ENCODE measurements at regions not wholly inside any gene's neighbourhood (a gene's known extent, or its start where the extent isn't known, plus 50 kb on each side); places are given as distances from the start of the nearest gene placed in this dataset.

DNA sequence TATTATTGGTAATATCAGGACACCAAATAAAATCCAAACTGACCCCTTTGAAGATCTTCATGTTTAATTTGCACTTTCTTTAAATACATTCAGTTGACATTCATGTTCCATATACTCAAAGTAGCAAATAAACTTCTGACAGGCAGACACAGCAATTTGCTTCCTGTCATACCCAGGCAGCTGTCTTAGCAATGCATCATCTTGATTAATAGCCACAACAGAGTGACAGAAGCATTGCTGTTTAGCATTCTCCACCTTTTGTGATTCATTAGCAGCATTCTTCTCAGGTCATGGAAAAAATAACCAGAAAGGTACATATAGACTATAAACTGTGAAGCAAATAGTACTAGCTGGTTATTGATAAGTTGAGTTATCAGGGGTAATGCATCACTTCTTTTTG, 366.8 kb downstream of the CYLC2 start:
- H3K4me3 ChIP-seq (ENCODE audit: low read length in 2 of 2) = no peak overlapping the region
- H2BK15ac ChIP-seq (ENCODE audit: low read length) = no peak overlapping the region
- no peak overlapping the region for H3K4ac ChIP-seq (ENCODE audit: low read length)
- no peak overlapping the region for H2AFZ ChIP-seq (ENCODE audit: low read length)
- H3K27me3 ChIP-seq (ENCODE audit: control insufficient read depth in 3 of 3, insufficient read depth in 3 of 3, low read depth in 1 of 3, low read length in 3 of 3) = no peaks in the 10 kb centered on the region
- no peak overlapping the region for H2BK120ac ChIP-seq (ENCODE audit: low read depth, low read length)
- H4K91ac ChIP-seq (ENCODE audit: low read depth, low read length, poor library complexity) = no peak overlapping the region
- no peak overlapping the region for H3K27ac ChIP-seq (replicated peaks; ENCODE audit: low read length)
- H2AK5ac ChIP-seq (ENCODE audit: low read depth, low read length) = no peak overlapping the region
- no peaks in the 10 kb centered on the region for H3K79me1 ChIP-seq (ENCODE audit: low read depth, low read length)
- DNase-seq (ENCODE audit: low spot score) = no peak
- H3K9ac ChIP-seq (ENCODE audit: low read depth, low read length, poor library complexity) = no peak overlapping the region
- no peaks in the 10 kb centered on the region for H3K4me1 ChIP-seq (ENCODE audit: control insufficient read depth in 2 of 2, insufficient read depth in 1 of 2, low read depth in 1 of 2, low read length in 2 of 2)
- H3K36me3 ChIP-seq (replicated peaks in 1 of 2; ENCODE audit: control insufficient read depth in 2 of 2, insufficient read depth in 2 of 2, low read length in 2 of 2) = no peaks in the 10 kb centered on the region
- no peaks in the 10 kb centered on the region for H3K9me3 ChIP-seq (replicated peaks in 1 of 2; ENCODE audit: control insufficient read depth in 2 of 2, insufficient read depth in 1 of 2, low read depth in 1 of 2, low read length in 2 of 2)
- no peak overlapping the region for H2BK12ac ChIP-seq (ENCODE audit: low read length)
- H3K18ac ChIP-seq (ENCODE audit: low read length) = no peak overlapping the region
- H3K23ac ChIP-seq (ENCODE audit: low read depth, low read length, poor library complexity) = no peak overlapping the region
- H2BK5ac ChIP-seq (ENCODE audit: low read length) = no peak overlapping the region
- no peak overlapping the region for H4K8ac ChIP-seq (ENCODE audit: low read depth, low read length)
- no peak overlapping the region for H3K14ac ChIP-seq (ENCODE audit: low read length)
- no peak overlapping the region for H3K4me2 ChIP-seq (ENCODE audit: insufficient read depth, low read length, poor library complexity, severe bottlenecking)

DNA sequence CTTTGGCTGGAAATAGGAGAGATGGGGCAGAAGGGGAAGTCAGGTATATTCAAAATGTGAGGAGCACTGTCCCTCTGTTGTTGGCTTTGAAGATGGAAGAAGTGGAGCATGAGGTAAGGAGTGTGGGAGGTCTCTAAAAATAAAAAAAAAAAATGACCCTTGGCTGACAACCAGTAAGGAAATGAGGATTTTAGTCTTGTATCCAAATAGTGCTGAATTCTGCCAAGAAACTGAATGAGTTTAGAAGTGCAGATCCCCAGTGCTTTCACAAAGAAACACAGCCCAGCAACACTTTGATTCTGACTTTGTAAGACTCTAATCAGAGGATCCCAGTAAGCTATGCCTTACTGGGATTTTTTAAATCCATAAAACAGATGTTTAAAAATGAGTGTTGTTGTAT, 367.9 kb downstream of the CYLC2 start:
- Histone ChIP-seq H3K9me3 (replicated peaks in 1 of 2; ENCODE audit: control insufficient read depth in 2 of 2, insufficient read depth in 1 of 2, low read depth in 1 of 2, low read length in 2 of 2) (no peaks in the 10 kb centered on the region), H3K27me3 (ENCODE audit: control insufficient read depth in 3 of 3, insufficient read depth in 3 of 3, low read depth in 1 of 3, low read length in 3 of 3) (no peaks in the 10 kb centered on the region), H3K14ac (ENCODE audit: low read length) (no peak overlapping the region), H3K79me1 (ENCODE audit: low read depth, low read length) (no peaks in the 10 kb centered on the region), H2AK5ac (ENCODE audit: low read depth, low read length) (no peak overlapping the region), H4K91ac (ENCODE audit: low read depth, low read length, poor library complexity) (no peak overlapping the region), H3K23ac (ENCODE audit: low read depth, low read length, poor library complexity) (no peak overlapping the region), H3K4me3 (ENCODE audit: low read length in 2 of 2) (no peak overlapping the region), H3K18ac (ENCODE audit: low read length) (no peak overlapping the region), H2BK12ac (ENCODE audit: low read length) (no peak overlapping the region), H3K36me3 (replicated peaks in 1 of 2; ENCODE audit: control insufficient read depth in 2 of 2, insufficient read depth in 2 of 2, low read length in 2 of 2) (no peaks in the 10 kb centered on the region), H2BK5ac (ENCODE audit: low read length) (no peak overlapping the region), H3K27ac (replicated peaks; ENCODE audit: low read length) (no peak overlapping the region), H3K9ac (ENCODE audit: low read depth, low read length, poor library complexity) (no peak overlapping the region), H4K8ac (ENCODE audit: low read depth, low read length) (no peak overlapping the region), H3K4me1 (ENCODE audit: control insufficient read depth in 2 of 2, insufficient read depth in 1 of 2, low read depth in 1 of 2, low read length in 2 of 2) (no peaks in the 10 kb centered on the region), H2BK15ac (ENCODE audit: low read length) (no peak overlapping the region), H3K4me2 (ENCODE audit: insufficient read depth, low read length, poor library complexity, severe bottlenecking) (no peak overlapping the region), H2BK120ac (ENCODE audit: low read depth, low read length) (no peak overlapping the region), H3K4ac (ENCODE audit: low read length) (no peak overlapping the region), H2AFZ (ENCODE audit: low read length) (no peak overlapping the region)
- no peak for DNase-seq (ENCODE audit: low spot score)

DNA sequence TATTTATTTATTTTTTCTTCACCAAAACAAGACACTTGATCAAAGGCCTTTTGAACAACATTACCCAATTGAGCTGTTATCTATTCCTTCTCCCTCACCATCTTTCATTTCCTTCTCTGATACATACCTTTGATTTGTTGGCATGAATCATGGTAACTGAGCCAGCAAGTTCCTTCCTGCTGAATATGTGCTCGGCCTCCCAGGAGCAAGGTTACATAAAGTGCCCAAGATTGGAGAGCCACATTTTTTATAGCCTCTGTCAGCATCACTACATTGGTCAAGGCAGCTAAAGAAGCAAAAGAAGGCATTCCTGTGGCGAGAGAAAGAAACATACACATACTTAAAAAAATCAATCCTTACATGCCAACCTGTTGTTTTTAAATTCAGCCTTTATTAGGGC, 369.6 kb downstream of the CYLC2 start:
- WGBS, 2 donors (ENCODE audit: extremely low coverage in 2 of 2, insufficient read length in 2 of 2, insufficient replicate concordance in 1 of 2) = no CpG with 5 or more reads among the region's 2 CpGs
- Histone ChIP-seq H2AFZ (ENCODE audit: low read length) (no peak overlapping the region), H3K4me2 (ENCODE audit: insufficient read depth, low read length, poor library complexity, severe bottlenecking) (no peak overlapping the region), H3K9me3 (replicated peaks in 1 of 2; ENCODE audit: control insufficient read depth in 2 of 2, insufficient read depth in 1 of 2, low read depth in 1 of 2, low read length in 2 of 2) (no peaks in the 10 kb centered on the region), H3K4me1 (ENCODE audit: control insufficient read depth in 2 of 2, insufficient read depth in 1 of 2, low read depth in 1 of 2, low read length in 2 of 2) (no peaks in the 10 kb centered on the region), H2BK12ac (ENCODE audit: low read length) (no peak overlapping the region), H2AK5ac (ENCODE audit: low read depth, low read length) (no peak overlapping the region), H4K8ac (ENCODE audit: low read depth, low read length) (no peak overlapping the region), H3K36me3 (replicated peaks in 1 of 2; ENCODE audit: control insufficient read depth in 2 of 2, insufficient read depth in 2 of 2, low read length in 2 of 2) (no peaks in the 10 kb centered on the region), H3K9ac (ENCODE audit: low read depth, low read length, poor library complexity) (no peak overlapping the region), H3K4me3 (ENCODE audit: low read length in 2 of 2) (no peak overlapping the region), H2BK15ac (ENCODE audit: low read length) (no peak overlapping the region), H3K79me1 (ENCODE audit: low read depth, low read length) (no peaks in the 10 kb centered on the region), H3K14ac (ENCODE audit: low read length) (no peak overlapping the region), H3K4ac (ENCODE audit: low read length) (no peak overlapping the region), H2BK120ac (ENCODE audit: low read depth, low read length) (no peak overlapping the region), H2BK5ac (ENCODE audit: low read length) (no peak overlapping the region), H3K18ac (ENCODE audit: low read length) (no peak overlapping the region), H3K23ac (ENCODE audit: low read depth, low read length, poor library complexity) (no peak overlapping the region), H3K27ac (replicated peaks; ENCODE audit: low read length) (no peak overlapping the region), H4K91ac (ENCODE audit: low read depth, low read length, poor library complexity) (no peak overlapping the region), H3K27me3 (ENCODE audit: control insufficient read depth in 3 of 3, insufficient read depth in 3 of 3, low read depth in 1 of 3, low read length in 3 of 3) (no peaks in the 10 kb centered on the region)
- DNase-seq (ENCODE audit: low spot score) = no peak

DNA sequence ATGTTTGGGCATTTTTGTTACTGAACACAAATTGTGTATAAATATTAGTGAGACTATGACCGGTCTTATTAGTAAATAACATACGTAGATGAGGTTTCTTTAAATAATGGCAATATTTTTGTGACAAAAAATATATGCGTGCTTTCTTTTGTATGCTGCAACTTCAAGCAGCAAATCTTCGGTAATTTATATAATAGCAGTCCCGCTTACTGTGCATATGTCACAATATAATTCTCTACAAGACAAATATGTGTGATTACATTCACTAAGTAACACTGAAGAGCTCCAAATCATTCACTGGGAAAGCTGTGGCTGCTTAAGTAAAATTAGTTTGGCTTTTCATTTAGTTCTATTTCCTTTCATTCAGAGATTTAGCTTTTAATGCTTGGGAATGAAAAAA, 376.0 kb downstream of the CYLC2 start:
- Histone ChIP-seq H3K14ac (ENCODE audit: low read length) (no peak overlapping the region), H3K9ac (ENCODE audit: low read depth, low read length, poor library complexity) (no peak overlapping the region), H3K4me2 (ENCODE audit: insufficient read depth, low read length, poor library complexity, severe bottlenecking) (no peak overlapping the region), H3K18ac (ENCODE audit: low read length) (no peak overlapping the region), H2BK12ac (ENCODE audit: low read length) (no peak overlapping the region), H4K91ac (ENCODE audit: low read depth, low read length, poor library complexity) (no peak overlapping the region), H3K79me1 (ENCODE audit: low read depth, low read length) (no peaks in the 10 kb centered on the region), H4K8ac (ENCODE audit: low read depth, low read length) (no peak overlapping the region), H3K27me3 (ENCODE audit: control insufficient read depth in 3 of 3, insufficient read depth in 3 of 3, low read depth in 1 of 3, low read length in 3 of 3) (no peaks in the 10 kb centered on the region), H2BK120ac (ENCODE audit: low read depth, low read length) (no peak overlapping the region), H3K27ac (replicated peaks; ENCODE audit: low read length) (no peak overlapping the region), H2AFZ (ENCODE audit: low read length) (no peak overlapping the region), H3K4me3 (ENCODE audit: low read length in 2 of 2) (no peak overlapping the region), H3K23ac (ENCODE audit: low read depth, low read length, poor library complexity) (no peak overlapping the region), H3K4me1 (ENCODE audit: control insufficient read depth in 2 of 2, insufficient read depth in 1 of 2, low read depth in 1 of 2, low read length in 2 of 2) (no peaks in the 10 kb centered on the region), H2BK5ac (ENCODE audit: low read length) (no peak overlapping the region), H3K36me3 (replicated peaks in 1 of 2; ENCODE audit: control insufficient read depth in 2 of 2, insufficient read depth in 2 of 2, low read length in 2 of 2) (no peaks in the 10 kb centered on the region), H2AK5ac (ENCODE audit: low read depth, low read length) (no peak overlapping the region), H3K4ac (ENCODE audit: low read length) (no peak overlapping the region), H3K9me3 (replicated peaks in 1 of 2; ENCODE audit: control insufficient read depth in 2 of 2, insufficient read depth in 1 of 2, low read depth in 1 of 2, low read length in 2 of 2) (no peaks in the 10 kb centered on the region), H2BK15ac (ENCODE audit: low read length) (no peak overlapping the region)
- DNase-seq (ENCODE audit: low spot score) = no peak
- no CpG with 5 or more reads among the region's 5 CpGs for WGBS, 2 donors (ENCODE audit: extremely low coverage in 2 of 2, insufficient read length in 2 of 2, insufficient replicate concordance in 1 of 2)
